ENCODE measurements at regions not wholly inside any gene's neighbourhood (a gene's known extent, or its start where the extent isn't known, plus 50 kb on each side); places are given as distances from the start of the nearest gene placed in this dataset.

DNA sequence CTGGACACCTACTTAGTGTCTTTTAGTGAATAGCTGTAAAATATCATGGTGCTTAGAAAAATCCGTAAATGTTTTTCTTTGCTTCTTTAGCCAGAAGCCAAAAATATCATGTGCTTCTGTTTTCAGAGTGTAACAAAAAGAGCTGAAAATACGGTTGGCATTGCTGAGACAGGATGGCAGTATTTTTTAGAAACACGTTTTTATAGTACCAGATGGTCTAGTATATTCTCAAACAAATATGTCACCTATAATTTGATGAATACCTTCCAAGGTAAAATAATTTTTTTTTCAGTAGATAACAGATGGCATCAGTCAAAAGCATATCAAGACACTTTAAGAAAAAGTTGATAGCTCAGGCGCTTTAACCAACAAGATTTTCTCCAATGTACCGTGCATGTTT, 326.6 kb downstream of the PHF14 start:
- ATAC-seq (no peak), DNase-seq (no peak)
- TF ChIP-seq CTCF (IDR thresholded peaks at IDR 0.05), result no peak
- intact Hi-C loops (cut with DNase I, micrococcal nuclease), result no loop called here
- Histone ChIP-seq H3K9me3 (no peaks in the 10 kb centered on the region), H3K4me3 (no peak overlapping the region), H3K4me1 (ENCODE audit: low read depth) (no peaks in the 10 kb centered on the region), H3K36me3 (ENCODE audit: low read depth) (no peaks in the 10 kb centered on the region)

DNA sequence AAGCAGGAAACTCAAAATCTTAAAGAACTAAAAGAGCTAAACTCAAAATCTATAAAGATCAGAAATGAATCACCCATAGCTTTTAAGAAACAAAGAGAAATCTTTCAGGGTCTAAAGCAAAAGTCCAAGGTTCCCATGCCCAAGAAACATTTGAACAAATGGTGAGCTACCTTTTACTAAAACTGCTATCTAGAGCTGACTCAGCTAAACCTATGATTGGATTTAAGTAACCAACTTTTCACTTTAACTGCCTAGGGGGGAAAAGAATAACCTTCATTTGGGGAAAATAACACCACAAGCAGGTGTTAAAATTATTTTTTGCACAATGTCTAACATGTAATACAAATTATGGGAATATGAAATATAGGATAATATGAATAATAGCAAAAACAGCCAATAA, 328.4 kb downstream of the PHF14 start:
- Histone ChIP-seq H3K36me3 (ENCODE audit: low read depth) (no peaks in the 10 kb centered on the region), H3K9me3 (no peaks in the 10 kb centered on the region), H3K4me3 (no peak overlapping the region), H3K4me1 (ENCODE audit: low read depth) (no peaks in the 10 kb centered on the region)
- DNase-seq (no peak), ATAC-seq (no peak)
- no peak for TF ChIP-seq CTCF (IDR thresholded peaks at IDR 0.05)
- intact Hi-C loops (cut with DNase I, micrococcal nuclease), result no loop called here

DNA sequence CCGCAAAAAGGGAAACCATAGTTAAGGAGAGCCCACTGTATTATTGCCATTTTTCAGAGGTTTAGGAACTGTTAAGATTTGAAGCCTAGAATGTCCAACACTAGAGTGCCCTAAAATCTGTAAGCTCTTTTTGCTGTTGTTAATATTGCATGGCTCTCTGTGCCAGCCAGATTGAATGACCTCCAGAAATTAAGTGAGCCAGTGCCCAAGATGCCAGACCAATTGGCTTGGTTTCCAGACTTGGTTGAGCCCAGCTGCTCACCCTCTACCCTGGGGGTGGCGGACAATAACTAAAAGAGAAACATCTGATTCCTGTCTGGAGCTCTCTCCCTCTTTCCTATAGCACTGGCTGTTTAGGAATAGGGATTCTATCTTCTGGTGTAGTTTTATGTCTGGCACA, 340.1 kb downstream of the PHF14 start:
- ATAC-seq, result no peak
- intact Hi-C loops (cut with DNase I, micrococcal nuclease), result no loop called here

GRCh38 chr7:11315666-11316258, 342.1 kb downstream of the PHF14 start:
- Histone ChIP-seq H3K4me3 (no peak overlapping the region), H3K9me3 (no peaks in the 10 kb centered on the region), H3K4me1 (ENCODE audit: low read depth) (no peaks in the 10 kb centered on the region), H3K36me3 (ENCODE audit: low read depth) (no peaks in the 10 kb centered on the region)
- intact Hi-C loops (cut with DNase I, micrococcal nuclease), result no loop called here
- DNase-seq (no peak), ATAC-seq (no peak)
- no peak for TF ChIP-seq CTCF (IDR thresholded peaks at IDR 0.05)

More for the DNA sequence above, 340.1 kb downstream of the PHF14 start:
- DNase-seq, result no peak
- H3K4me3 ChIP-seq, result no peak overlapping the region
- no peaks in the 10 kb centered on the region for H3K4me1 ChIP-seq (ENCODE audit: low read depth)
- TF ChIP-seq CTCF (IDR thresholded peaks at IDR 0.05), result no peak
- H3K36me3 ChIP-seq (ENCODE audit: low read depth), result no peaks in the 10 kb centered on the region
- H3K9me3 ChIP-seq, result no peaks in the 10 kb centered on the region

DNA sequence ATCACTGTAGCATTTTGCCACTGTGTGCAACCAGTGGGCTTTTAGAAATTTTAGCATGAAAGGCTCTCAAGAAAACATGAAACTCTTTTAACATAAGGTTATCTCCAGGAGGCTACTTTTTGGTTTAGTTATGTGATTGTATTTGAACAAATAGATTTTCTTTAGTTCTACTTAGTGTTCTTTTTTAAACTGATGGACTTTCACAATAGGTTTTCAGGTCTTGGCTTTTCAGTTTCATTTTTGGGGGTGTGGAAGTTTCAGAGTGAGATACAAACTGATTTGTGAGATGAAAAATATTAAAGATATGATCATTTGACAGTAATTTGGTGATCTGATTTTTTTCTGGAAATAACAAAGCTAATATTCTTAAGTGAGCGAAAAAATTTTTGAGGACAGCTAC, 344.1 kb downstream of the PHF14 start:
- Histone ChIP-seq H3K36me3 (ENCODE audit: low read depth) (no peaks in the 10 kb centered on the region), H3K4me1 (ENCODE audit: low read depth) (no peaks in the 10 kb centered on the region), H3K4me3 (no peak overlapping the region), H3K9me3 (no peaks in the 10 kb centered on the region)
- ATAC-seq, result no peak
- TF ChIP-seq CTCF (IDR thresholded peaks at IDR 0.05), result no peak
- DNase-seq, result no peak
- intact Hi-C loops (cut with DNase I, micrococcal nuclease), result no loop called here
